ENCODE measurements at regions not wholly inside any gene's neighbourhood (a gene's known extent, or its start where the extent isn't known, plus 50 kb on each side); places are given as distances from the start of the nearest gene placed in this dataset.

DNA sequence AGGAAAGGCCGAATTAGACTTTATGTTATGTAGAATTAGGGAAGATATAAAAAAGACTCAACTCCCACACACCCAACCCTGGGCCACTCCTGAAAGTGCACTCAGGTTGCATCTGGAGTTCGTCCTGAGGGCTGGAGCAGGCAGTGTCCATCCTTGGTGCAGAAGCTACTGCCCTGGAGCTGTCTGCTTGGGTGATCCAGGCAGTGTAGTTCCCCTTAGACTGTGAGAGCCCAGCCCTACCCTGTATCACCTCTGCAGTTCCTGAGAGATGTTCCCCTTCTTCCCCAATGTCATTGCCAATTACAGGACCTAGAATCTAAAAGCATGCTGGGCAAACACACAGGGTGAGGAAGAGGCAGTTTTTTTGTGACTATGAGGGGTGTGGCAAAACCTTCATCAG lies 368.3 kb upstream of the ST8SIA4 start:
- ATAC-seq (no peak), DNase-seq (no peak)
- intact Hi-C loops (cut with micrococcal nuclease) = no loop called here
- TF ChIP-seq, protein P1, sequence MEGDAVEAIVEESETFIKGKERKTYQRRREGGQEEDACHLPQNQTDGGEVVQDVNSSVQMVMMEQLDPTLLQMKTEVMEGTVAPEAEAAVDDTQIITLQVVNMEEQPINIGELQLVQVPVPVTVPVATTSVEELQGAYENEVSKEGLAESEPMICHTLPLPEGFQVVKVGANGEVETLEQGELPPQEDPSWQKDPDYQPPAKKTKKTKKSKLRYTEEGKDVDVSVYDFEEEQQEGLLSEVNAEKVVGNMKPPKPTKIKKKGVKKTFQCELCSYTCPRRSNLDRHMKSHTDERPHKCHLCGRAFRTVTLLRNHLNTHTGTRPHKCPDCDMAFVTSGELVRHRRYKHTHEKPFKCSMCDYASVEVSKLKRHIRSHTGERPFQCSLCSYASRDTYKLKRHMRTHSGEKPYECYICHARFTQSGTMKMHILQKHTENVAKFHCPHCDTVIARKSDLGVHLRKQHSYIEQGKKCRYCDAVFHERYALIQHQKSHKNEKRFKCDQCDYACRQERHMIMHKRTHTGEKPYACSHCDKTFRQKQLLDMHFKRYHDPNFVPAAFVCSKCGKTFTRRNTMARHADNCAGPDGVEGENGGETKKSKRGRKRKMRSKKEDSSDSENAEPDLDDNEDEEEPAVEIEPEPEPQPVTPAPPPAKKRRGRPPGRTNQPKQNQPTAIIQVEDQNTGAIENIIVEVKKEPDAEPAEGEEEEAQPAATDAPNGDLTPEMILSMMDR (IDR thresholded peaks at IDR 0.05) = no peak
- H3K4me3 Mint-ChIP-seq = no peak overlapping the region
- no peaks in the 10 kb centered on the region for H3K27me3 Mint-ChIP-seq
- CTCF ChIA-PET = interaction anchor here (1.5 kb wide), 1 partner anchor 119 kb away, joined by 4 read pairs; no protein-coding TSS in a partner anchor
- H3K36me3 Mint-ChIP-seq (ENCODE audit: low read depth) = no peaks in the 10 kb centered on the region
- POLR2A ChIA-PET = no interaction called here
- H3K27ac Mint-ChIP-seq = no peak overlapping the region
- H3K4me1 Mint-ChIP-seq (ENCODE audit: low read depth) = no peaks in the 10 kb centered on the region
- H3K9me3 Mint-ChIP-seq = no peaks in the 10 kb centered on the region

DNA sequence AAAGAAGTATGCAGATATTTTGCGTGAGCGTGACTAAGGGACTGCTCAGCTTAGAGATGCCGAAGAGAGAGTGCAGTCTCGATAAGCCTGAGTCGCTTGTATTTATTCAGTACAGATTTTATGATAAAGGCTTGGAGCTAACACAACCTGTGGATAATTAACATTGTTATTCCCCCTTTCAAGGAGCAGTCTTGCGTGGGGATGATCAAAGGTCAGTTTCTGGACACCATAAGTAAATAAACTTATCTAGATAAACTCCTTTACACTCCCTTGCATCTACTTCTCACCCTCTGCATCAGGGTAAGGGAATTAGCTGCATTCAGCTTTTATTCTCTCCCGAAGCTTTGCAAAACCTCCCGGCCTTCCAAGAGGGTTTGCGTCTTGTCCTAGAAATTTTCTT lies 357.8 kb upstream of the ST8SIA4 start:
- no peaks in the 10 kb centered on the region for H3K36me3 Mint-ChIP-seq (ENCODE audit: low read depth)
- H3K4me3 Mint-ChIP-seq = no peak overlapping the region
- TF ChIP-seq, protein P1 (IDR thresholded peaks at IDR 0.05) = no peak
- intact Hi-C loops (cut with micrococcal nuclease) = no loop called here
- DNase-seq (no peak), ATAC-seq (no peak)
- no peaks in the 10 kb centered on the region for H3K27me3 Mint-ChIP-seq
- no peaks in the 10 kb centered on the region for H3K4me1 Mint-ChIP-seq (ENCODE audit: low read depth)
- no peak overlapping the region for H3K27ac Mint-ChIP-seq
- no peaks in the 10 kb centered on the region for H3K9me3 Mint-ChIP-seq
- POLR2A ChIA-PET = no interaction called here
- CTCF ChIA-PET = no interaction called here

DNA sequence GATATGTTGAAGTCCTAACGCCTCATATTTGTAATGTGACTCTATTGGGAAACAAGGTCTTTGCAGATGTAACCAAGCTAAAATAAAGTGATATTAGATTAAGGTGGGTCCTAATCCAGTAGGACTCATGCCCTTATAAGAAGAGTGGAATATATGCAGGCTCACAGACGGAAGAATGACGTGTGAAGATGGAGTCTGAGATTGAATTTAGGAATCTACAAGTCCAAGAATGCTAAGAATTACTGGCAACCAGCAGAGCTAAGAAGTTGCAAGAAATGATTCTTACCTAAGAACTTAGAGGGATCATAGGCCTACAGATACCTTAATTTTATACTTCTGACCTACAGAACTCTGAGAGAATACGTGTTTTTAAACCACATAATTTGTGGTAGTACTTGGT lies 350.0 kb upstream of the ST8SIA4 start:
- Mint-ChIP-seq H3K27ac (no peak overlapping the region), H3K27me3 (no peaks in the 10 kb centered on the region), H3K9me3 (peaks cover under 1% of the 10 kb centered on the region), H3K36me3 (ENCODE audit: low read depth) (no peaks in the 10 kb centered on the region), H3K4me1 (ENCODE audit: low read depth) (no peaks in the 10 kb centered on the region), H3K4me3 (no peak overlapping the region)
- TF ChIP-seq, protein P1 (IDR thresholded peaks at IDR 0.05) = no peak
- intact Hi-C loops (cut with micrococcal nuclease) = no loop called here
- CTCF ChIA-PET = no interaction called here
- POLR2A ChIA-PET = no interaction called here
- ATAC-seq (no peak), DNase-seq (no peak)

DNA sequence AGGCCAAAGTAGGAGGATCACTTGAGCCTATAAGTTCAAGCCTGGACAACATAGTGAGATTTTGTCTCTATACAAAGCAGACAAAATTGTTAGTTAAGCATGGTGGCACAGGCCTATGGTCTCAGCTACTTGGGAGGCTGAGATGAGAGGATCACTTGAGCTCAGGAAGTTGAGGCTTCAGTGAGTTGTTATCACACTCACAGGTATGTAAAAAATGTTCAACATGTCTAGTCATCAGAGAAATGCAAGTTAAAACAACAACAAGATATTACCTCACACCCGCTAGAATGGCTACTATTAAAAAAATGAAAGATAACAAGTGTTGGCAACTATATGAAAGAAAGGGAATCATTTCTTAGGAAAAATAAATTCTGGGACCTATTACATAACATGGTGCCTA lies 341.5 kb upstream of the ST8SIA4 start:
- no peak for DNase-seq
- Mint-ChIP-seq H3K4me3 (no peak overlapping the region), H3K9me3 (peaks cover 7% of the 10 kb centered on the region), H3K36me3 (ENCODE audit: low read depth) (no peaks in the 10 kb centered on the region), H3K27ac (no peak overlapping the region), H3K4me1 (ENCODE audit: low read depth) (no peaks in the 10 kb centered on the region), H3K27me3 (peaks cover 4% of the 10 kb centered on the region)
- POLR2A ChIA-PET = no interaction called here
- CTCF ChIA-PET = no interaction called here
- no peak for ATAC-seq
- TF ChIP-seq, protein P1 (IDR thresholded peaks at IDR 0.05) = no peak
- intact Hi-C loops (cut with micrococcal nuclease) = no loop called here

DNA sequence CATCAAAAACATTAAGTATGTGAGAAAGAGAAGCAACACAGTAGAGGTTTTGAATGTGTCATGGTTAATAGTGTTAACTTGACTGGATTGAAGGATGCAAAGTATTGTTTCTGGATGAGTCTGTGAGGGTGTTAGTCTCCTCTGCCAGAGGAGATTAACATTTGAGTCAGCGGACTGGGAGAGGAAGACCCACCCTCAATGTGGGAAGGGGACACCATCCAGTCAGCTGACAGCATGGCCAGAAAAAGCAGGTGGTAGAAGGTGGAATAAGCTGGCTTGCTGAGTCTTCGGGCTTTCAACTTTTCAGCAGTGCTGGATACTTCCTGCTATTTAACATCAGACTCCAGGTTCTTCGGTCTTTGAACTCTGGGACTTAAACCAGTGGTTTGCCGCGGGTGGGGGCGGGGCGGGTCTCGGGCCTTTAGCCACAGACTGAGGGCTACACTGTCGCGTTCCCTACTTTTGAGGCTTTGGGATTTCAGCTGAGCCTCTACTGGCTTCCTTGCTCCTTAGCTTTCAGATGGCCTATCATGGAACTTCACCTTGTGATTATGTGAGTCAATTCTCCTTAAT lies 309.9 kb upstream of the ST8SIA4 start:
- H3K27me3 Mint-ChIP-seq = peaks cover 7% of the 10 kb centered on the region
- intact Hi-C loops (cut with micrococcal nuclease) = no loop called here
- no peaks in the 10 kb centered on the region for H3K9me3 Mint-ChIP-seq
- ATAC-seq (no peak), DNase-seq (no peak)
- H3K4me1 Mint-ChIP-seq (ENCODE audit: low read depth) = no peaks in the 10 kb centered on the region
- no peaks in the 10 kb centered on the region for H3K36me3 Mint-ChIP-seq (ENCODE audit: low read depth)
- no peak overlapping the region for H3K4me3 Mint-ChIP-seq
- TF ChIP-seq, protein P1 (IDR thresholded peaks at IDR 0.05) = no peak
- ChIA-PET CTCF (no interaction called here), POLR2A (no interaction called here)
- no peak overlapping the region for H3K27ac Mint-ChIP-seq
